ENCODE measurements at regions not wholly inside any gene's neighbourhood (a gene's known extent, or its start where the extent isn't known, plus 50 kb on each side); places are given as distances from the start of the nearest gene placed in this dataset.
A peak's percentile ranks its signal among the peaks of the same experiment; 100 is the strongest.

DNA sequence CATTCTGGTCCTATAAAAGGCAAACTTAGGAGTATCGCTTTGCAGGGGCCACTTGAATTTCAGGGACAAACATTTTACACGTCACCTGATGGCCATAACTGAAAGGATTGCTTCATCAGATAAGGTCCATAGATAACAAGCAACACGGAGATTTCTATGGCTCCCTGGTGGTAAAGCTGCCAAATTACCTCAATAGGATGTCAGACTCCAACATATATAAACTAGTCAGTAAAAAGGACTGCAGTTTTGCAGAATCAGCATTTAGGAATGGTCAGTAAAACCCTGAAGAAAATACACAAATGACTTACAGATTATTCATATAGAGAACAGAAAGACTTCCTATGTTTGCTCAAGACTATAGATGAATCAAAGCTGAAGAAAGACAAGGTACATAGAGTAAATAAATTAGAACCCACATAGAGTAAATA is 66.1 kb upstream of the GRIP1 start (continued):
- TF ChIP-seq, protein P1, sequence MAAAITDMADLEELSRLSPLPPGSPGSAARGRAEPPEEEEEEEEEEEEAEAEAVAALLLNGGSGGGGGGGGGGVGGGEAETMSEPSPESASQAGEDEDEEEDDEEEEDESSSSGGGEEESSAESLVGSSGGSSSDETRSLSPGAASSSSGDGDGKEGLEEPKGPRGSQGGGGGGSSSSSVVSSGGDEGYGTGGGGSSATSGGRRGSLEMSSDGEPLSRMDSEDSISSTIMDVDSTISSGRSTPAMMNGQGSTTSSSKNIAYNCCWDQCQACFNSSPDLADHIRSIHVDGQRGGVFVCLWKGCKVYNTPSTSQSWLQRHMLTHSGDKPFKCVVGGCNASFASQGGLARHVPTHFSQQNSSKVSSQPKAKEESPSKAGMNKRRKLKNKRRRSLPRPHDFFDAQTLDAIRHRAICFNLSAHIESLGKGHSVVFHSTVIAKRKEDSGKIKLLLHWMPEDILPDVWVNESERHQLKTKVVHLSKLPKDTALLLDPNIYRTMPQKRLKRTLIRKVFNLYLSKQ (tag by site-specific recombination; IDR thresholded peaks at IDR 0.05; ENCODE audit: borderline replicate concordance), result no peak
- TF ChIP-seq, protein P2, sequence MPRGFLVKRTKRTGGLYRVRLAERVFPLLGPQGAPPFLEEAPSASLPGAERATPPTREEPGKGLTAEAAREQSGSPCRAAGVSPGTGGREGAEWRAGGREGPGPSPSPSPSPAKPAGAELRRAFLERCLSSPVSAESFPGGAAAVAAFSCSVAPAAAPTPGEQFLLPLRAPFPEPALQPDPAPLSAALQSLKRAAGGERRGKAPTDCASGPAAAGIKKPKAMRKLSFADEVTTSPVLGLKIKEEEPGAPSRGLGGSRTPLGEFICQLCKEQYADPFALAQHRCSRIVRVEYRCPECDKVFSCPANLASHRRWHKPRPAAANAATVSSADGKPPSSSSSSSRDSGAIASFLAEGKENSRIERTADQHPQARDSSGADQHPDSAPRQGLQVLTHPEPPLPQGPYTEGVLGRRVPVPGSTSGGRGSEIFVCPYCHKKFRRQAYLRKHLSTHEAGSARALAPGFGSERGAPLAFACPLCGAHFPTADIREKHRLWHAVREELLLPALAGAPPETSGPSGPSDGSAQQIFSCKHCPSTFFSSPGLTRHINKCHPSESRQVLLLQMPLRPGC (tag by site-specific recombination; IDR thresholded peaks at IDR 0.05), result 0 out of 2 replicates have a peak, but pooled peaks have one; percentile 61
- TF ChIP-seq ZNF792 (tag by site-specific recombination; IDR thresholded peaks at IDR 0.05) (no peak), FEZF1 (tag by site-specific recombination; IDR thresholded peaks at IDR 0.05) (peak; percentile 96), ZNF23 (tag by site-specific recombination; IDR thresholded peaks at IDR 0.05; ENCODE audit: borderline replicate concordance) (no peak), ZEB2 (tag by site-specific recombination; IDR thresholded peaks at IDR 0.05) (0 out of 2 replicates have a peak, but pooled peaks have one; percentile 48), OVOL3 (tag by site-specific recombination; IDR thresholded peaks at IDR 0.05) (0 out of 2 replicates have a peak, but pooled peaks have one; percentile 29), ZXDB (tag by site-specific recombination; IDR thresholded peaks at IDR 0.05) (peak; percentile 94), GLIS1 (tag by site-specific recombination; IDR thresholded peaks at IDR 0.05) (peak; percentile 87), ZNF843 (tag by site-specific recombination; IDR thresholded peaks at IDR 0.05) (peak; percentile 88), ZNF24 (tag by site-specific recombination; IDR thresholded peaks at IDR 0.05) (0 out of 2 replicates have a peak, but pooled peaks have one; percentile 42), ZNF214 (tag by site-specific recombination; IDR thresholded peaks at IDR 0.05; ENCODE audit: borderline replicate concordance) (no peak), ZBTB21 (tag by site-specific recombination; IDR thresholded peaks at IDR 0.05) (0 out of 2 replicates have a peak, but pooled peaks have one; percentile 55), ZSCAN30 (tag by site-specific recombination; IDR thresholded peaks at IDR 0.05) (peak; percentile 65; the same call in 1 of the 2 replicates), ZNF776 (tag by site-specific recombination; IDR thresholded peaks at IDR 0.05; ENCODE audit: borderline replicate concordance) (no peak), ZNF610 (tag by site-specific recombination; IDR thresholded peaks at IDR 0.05; ENCODE audit: borderline replicate concordance) (0 out of 2 replicates have a peak, but pooled peaks have one; percentile 43)
- TF ChIP-seq, protein P3, sequence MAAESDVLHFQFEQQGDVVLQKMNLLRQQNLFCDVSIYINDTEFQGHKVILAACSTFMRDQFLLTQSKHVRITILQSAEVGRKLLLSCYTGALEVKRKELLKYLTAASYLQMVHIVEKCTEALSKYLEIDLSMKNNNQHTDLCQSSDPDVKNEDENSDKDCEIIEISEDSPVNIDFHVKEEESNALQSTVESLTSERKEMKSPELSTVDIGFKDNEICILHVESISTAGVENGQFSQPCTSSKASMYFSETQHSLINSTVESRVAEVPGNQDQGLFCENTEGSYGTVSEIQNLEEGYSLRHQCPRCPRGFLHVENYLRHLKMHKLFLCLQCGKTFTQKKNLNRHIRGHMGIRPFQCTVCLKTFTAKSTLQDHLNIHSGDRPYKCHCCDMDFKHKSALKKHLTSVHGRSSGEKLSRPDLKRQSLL (tag by site-specific recombination; IDR thresholded peaks at IDR 0.05), result peak; percentile 35; the same call in 1 of the 2 replicates
- TF ChIP-seq, protein P4, sequence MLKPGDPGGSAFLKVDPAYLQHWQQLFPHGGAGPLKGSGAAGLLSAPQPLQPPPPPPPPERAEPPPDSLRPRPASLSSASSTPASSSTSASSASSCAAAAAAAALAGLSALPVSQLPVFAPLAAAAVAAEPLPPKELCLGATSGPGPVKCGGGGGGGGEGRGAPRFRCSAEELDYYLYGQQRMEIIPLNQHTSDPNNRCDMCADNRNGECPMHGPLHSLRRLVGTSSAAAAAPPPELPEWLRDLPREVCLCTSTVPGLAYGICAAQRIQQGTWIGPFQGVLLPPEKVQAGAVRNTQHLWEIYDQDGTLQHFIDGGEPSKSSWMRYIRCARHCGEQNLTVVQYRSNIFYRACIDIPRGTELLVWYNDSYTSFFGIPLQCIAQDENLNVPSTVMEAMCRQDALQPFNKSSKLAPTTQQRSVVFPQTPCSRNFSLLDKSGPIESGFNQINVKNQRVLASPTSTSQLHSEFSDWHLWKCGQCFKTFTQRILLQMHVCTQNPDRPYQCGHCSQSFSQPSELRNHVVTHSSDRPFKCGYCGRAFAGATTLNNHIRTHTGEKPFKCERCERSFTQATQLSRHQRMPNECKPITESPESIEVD (tag by site-specific recombination; IDR thresholded peaks at IDR 0.05), result peak; percentile 91
- TF ChIP-seq, protein P5, sequence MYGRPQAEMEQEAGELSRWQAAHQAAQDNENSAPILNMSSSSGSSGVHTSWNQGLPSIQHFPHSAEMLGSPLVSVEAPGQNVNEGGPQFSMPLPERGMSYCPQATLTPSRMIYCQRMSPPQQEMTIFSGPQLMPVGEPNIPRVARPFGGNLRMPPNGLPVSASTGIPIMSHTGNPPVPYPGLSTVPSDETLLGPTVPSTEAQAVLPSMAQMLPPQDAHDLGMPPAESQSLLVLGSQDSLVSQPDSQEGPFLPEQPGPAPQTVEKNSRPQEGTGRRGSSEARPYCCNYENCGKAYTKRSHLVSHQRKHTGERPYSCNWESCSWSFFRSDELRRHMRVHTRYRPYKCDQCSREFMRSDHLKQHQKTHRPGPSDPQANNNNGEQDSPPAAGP (tag by site-specific recombination; IDR thresholded peaks at IDR 0.05), result no peak
- TF ChIP-seq, protein P6, sequence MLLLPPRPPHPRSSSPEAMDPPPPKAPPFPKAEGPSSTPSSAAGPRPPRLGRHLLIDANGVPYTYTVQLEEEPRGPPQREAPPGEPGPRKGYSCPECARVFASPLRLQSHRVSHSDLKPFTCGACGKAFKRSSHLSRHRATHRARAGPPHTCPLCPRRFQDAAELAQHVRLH (tag by site-specific recombination; IDR thresholded peaks at IDR 0.05), result peak; percentile 31; the same call in 1 of the 2 replicates
- TF ChIP-seq, protein P7, sequence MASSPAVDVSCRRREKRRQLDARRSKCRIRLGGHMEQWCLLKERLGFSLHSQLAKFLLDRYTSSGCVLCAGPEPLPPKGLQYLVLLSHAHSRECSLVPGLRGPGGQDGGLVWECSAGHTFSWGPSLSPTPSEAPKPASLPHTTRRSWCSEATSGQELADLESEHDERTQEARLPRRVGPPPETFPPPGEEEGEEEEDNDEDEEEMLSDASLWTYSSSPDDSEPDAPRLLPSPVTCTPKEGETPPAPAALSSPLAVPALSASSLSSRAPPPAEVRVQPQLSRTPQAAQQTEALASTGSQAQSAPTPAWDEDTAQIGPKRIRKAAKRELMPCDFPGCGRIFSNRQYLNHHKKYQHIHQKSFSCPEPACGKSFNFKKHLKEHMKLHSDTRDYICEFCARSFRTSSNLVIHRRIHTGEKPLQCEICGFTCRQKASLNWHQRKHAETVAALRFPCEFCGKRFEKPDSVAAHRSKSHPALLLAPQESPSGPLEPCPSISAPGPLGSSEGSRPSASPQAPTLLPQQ (tag by site-specific recombination; IDR thresholded peaks at IDR 0.05), result peak; percentile 42; the same call in 1 of the 2 replicates
- TF ChIP-seq, protein P8, sequence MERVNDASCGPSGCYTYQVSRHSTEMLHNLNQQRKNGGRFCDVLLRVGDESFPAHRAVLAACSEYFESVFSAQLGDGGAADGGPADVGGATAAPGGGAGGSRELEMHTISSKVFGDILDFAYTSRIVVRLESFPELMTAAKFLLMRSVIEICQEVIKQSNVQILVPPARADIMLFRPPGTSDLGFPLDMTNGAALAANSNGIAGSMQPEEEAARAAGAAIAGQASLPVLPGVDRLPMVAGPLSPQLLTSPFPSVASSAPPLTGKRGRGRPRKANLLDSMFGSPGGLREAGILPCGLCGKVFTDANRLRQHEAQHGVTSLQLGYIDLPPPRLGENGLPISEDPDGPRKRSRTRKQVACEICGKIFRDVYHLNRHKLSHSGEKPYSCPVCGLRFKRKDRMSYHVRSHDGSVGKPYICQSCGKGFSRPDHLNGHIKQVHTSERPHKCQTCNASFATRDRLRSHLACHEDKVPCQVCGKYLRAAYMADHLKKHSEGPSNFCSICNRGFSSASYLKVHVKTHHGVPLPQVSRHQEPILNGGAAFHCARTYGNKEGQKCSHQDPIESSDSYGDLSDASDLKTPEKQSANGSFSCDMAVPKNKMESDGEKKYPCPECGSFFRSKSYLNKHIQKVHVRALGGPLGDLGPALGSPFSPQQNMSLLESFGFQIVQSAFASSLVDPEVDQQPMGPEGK (tag by site-specific recombination; IDR thresholded peaks at IDR 0.05), result 0 out of 2 replicates have a peak, but pooled peaks have one; percentile 21
- TF ChIP-seq, protein P9, sequence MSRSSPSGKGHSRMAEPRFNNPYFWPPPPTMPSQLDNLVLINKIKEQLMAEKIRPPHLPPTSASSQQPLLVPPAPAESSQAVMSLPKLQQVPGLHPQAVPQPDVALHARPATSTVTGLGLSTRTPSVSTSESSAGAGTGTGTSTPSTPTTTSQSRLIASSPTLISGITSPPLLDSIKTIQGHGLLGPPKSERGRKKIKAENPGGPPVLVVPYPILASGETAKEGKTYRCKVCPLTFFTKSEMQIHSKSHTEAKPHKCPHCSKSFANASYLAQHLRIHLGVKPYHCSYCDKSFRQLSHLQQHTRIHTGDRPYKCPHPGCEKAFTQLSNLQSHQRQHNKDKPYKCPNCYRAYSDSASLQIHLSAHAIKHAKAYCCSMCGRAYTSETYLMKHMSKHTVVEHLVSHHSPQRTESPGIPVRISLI (tag by site-specific recombination; IDR thresholded peaks at IDR 0.05), result no peak
- TF ChIP-seq, protein P10, sequence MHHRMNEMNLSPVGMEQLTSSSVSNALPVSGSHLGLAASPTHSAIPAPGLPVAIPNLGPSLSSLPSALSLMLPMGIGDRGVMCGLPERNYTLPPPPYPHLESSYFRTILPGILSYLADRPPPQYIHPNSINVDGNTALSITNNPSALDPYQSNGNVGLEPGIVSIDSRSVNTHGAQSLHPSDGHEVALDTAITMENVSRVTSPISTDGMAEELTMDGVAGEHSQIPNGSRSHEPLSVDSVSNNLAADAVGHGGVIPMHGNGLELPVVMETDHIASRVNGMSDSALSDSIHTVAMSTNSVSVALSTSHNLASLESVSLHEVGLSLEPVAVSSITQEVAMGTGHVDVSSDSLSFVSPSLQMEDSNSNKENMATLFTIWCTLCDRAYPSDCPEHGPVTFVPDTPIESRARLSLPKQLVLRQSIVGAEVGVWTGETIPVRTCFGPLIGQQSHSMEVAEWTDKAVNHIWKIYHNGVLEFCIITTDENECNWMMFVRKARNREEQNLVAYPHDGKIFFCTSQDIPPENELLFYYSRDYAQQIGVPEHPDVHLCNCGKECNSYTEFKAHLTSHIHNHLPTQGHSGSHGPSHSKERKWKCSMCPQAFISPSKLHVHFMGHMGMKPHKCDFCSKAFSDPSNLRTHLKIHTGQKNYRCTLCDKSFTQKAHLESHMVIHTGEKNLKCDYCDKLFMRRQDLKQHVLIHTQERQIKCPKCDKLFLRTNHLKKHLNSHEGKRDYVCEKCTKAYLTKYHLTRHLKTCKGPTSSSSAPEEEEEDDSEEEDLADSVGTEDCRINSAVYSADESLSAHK (tag by site-specific recombination; IDR thresholded peaks at IDR 0.05), result peak; percentile 55; the same call in 1 of the 2 replicates
